HFFc6 (cell line): ENCODE measurements at regions not wholly inside any gene's neighbourhood (a gene's known extent, or its start where the extent isn't known, plus 50 kb on each side); places are given as distances from the start of the nearest gene placed in this dataset.
A peak's percentile ranks its signal among the peaks of the same experiment; 100 is the strongest.

Experiments used
- DNase-seq: peaks from one replicate; pipeline ENCODE4 v3.0.0-alpha.2; 2018
- H3K27ac Mint-ChIP-seq: 2 replicates; pipeline ENCODE4 v1.8.0; 2020; ENCODE audit warnings: mild to moderate bottlenecking, mixed read lengths
- H3K27me3 Mint-ChIP-seq: 2 replicates; pipeline ENCODE4 v1.8.0; 2021; ENCODE audit warnings: mild to moderate bottlenecking, moderate library complexity, mixed read lengths; ENCODE audit not compliant: insufficient read depth
- H3K36me3 Mint-ChIP-seq: 2 replicates; pipeline ENCODE4 v1.8.0; 2021; ENCODE audit warnings: low read depth, mixed read lengths
- H3K4me1 Mint-ChIP-seq: 2 replicates; pipeline ENCODE4 v1.8.0; 2020; ENCODE audit warnings: low read depth, mixed read lengths
- H3K4me3 Mint-ChIP-seq: 2 replicates; pipeline ENCODE4 v1.8.0; 2020; ENCODE audit warnings: mild to moderate bottlenecking, moderate library complexity, mixed read lengths
- H3K9me3 Mint-ChIP-seq: 2 replicates; pipeline ENCODE4 v1.8.0; 2020; ENCODE audit warnings: mild to moderate bottlenecking, mixed read lengths
- TF ChIP-seq, protein P1 (sequence below): fragments of 200-600 bp; sonication (generic); IDR thresholded peaks from 2 replicates; pipeline ENCODE4 v1.5.0; 2021; ENCODE audit warnings: antibody characterized with exemption, mild to moderate bottlenecking

DNA sequence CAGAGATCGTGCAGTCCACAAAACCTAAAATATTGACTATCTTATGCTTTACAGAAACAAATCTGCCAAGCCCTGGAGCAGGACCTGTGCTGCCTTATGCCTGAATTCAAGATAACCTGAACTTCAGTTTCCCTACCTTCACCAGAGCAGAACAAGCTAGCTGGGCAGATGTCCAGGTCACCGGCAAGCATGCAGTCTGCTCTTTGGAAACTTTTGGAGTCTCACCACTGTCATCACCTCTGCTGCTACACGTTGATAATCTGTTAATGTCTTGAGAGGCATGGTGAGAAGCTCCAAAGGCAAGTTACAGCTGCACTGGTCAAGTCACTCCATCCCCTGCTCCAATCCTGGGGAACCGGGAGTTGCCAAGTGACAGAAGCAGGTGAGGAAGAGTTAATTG lies 354.2 kb downstream of the RBM43 start:
- no peak overlapping the region for H3K27ac Mint-ChIP-seq
- H3K9me3 Mint-ChIP-seq = peaks cover 23% of the 10 kb centered on the region
- TF ChIP-seq, protein P1, sequence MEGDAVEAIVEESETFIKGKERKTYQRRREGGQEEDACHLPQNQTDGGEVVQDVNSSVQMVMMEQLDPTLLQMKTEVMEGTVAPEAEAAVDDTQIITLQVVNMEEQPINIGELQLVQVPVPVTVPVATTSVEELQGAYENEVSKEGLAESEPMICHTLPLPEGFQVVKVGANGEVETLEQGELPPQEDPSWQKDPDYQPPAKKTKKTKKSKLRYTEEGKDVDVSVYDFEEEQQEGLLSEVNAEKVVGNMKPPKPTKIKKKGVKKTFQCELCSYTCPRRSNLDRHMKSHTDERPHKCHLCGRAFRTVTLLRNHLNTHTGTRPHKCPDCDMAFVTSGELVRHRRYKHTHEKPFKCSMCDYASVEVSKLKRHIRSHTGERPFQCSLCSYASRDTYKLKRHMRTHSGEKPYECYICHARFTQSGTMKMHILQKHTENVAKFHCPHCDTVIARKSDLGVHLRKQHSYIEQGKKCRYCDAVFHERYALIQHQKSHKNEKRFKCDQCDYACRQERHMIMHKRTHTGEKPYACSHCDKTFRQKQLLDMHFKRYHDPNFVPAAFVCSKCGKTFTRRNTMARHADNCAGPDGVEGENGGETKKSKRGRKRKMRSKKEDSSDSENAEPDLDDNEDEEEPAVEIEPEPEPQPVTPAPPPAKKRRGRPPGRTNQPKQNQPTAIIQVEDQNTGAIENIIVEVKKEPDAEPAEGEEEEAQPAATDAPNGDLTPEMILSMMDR = no peak
- DNase-seq = no peak
- H3K4me1 Mint-ChIP-seq = peaks cover 26% of the 10 kb centered on the region
- H3K27me3 Mint-ChIP-seq = no peaks in the 10 kb centered on the region
- no peak overlapping the region for H3K4me3 Mint-ChIP-seq
- peaks cover 15% of the 10 kb centered on the region for H3K36me3 Mint-ChIP-seq

DNA sequence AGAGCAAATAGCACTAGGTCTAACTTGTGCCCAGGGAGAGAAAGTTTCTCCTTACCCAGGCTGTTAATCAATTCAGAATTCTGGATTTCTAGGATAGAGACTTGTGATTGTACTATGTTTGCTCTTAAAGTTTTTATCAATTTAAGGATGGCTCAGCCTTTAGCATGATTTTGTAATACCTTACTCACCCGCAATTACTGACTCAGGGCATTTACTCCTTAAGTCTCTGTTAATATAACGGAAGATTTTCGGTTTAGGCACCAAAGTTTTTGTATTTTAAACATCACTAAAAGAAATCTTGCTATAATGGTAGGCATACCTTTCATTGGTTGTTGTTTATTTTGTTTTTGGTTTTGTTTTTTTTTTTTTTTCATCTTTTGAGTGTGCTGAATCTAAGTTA lies 358.2 kb downstream of the RBM43 start:
- Mint-ChIP-seq H3K27ac (no peak overlapping the region), H3K27me3 (no peaks in the 10 kb centered on the region), H3K36me3 (peaks cover 51% of the 10 kb centered on the region), H3K4me1 (peaks cover 5% of the 10 kb centered on the region; the same call in 1 of the 2 replicates), H3K4me3 (no peak overlapping the region), H3K9me3 (peaks cover 59% of the 10 kb centered on the region)
- no peak for DNase-seq
- TF ChIP-seq, protein P1 = no peak

DNA sequence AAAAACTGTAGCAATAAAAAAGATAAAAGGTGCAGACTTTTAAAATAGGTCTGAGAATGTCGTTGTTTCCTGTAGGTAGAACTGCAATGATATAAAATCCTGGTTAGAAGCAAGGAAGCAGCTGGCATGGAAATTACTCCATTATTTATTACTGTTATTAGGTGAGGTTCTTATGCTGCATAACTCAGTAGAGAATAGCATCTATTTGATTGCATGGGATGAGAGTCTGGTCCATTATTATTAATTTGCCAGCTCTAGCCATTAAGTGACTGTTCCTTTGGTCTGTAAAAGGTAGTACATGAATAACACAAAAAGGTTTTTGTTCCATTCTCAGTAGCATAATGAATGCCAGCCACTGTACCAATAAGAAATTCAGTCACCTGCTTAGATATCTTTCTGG lies 358.6 kb downstream of the RBM43 start:
- H3K4me3 Mint-ChIP-seq = no peak overlapping the region
- H3K27ac Mint-ChIP-seq = no peak overlapping the region
- H3K36me3 Mint-ChIP-seq = peaks cover 55% of the 10 kb centered on the region
- no peak for DNase-seq
- H3K27me3 Mint-ChIP-seq = no peaks in the 10 kb centered on the region
- H3K4me1 Mint-ChIP-seq = peaks cover 1% of the 10 kb centered on the region; the same call in 1 of the 2 replicates
- H3K9me3 Mint-ChIP-seq = peaks cover 59% of the 10 kb centered on the region
- TF ChIP-seq, protein P1 = no peak

DNA sequence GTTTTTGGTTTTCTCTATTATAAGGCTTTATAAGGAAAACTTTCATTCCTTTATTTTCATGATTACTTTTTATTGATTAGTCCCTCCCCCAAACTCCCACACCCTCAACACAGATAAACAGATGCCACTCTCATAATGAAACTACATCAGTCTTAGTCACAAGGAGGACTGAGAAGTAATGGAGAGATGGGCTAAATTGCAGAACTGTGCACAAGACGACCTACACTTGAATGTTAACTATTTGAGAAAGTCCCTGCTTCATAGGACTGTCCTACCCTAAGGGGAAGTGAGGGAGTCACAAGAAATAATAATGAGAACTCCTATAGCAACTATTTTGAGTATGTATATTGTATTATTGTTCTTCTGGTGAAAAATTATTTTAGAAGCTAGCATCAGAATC lies 360.8 kb downstream of the RBM43 start:
- TF ChIP-seq, protein P1 = no peak

DNA sequence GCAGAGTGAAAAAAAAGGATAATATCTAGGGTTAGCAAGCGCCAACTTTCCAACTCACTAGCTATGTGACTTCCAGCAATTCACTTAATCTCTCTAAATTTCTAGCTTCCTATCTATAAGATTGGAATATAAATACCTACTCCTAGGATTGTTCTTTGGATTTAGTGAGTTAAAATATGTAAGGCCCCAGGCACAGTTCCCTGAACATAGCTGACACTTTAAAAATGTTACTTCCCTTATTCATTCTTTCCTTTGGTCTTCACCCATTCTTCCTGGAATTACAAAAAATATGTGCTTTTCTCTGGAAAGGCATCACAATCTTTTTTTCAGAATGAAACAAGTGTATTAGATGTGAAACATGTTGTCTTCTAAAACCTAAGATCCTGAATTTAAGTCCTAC lies 365.7 kb downstream of the RBM43 start:
- peaks cover 21% of the 10 kb centered on the region for H3K9me3 Mint-ChIP-seq
- H3K4me1 Mint-ChIP-seq = no peaks in the 10 kb centered on the region
- TF ChIP-seq, protein P1 = no peak
- H3K4me3 Mint-ChIP-seq = no peak overlapping the region
- H3K36me3 Mint-ChIP-seq = peaks cover 30% of the 10 kb centered on the region
- no peaks in the 10 kb centered on the region for H3K27me3 Mint-ChIP-seq
- no peak for DNase-seq
- no peak overlapping the region for H3K27ac Mint-ChIP-seq

More for the DNA sequence above, 360.8 kb downstream of the RBM43 start:
- DNase-seq = no peak
- Mint-ChIP-seq H3K36me3 (peaks cover 60% of the 10 kb centered on the region), H3K9me3 (peaks cover 58% of the 10 kb centered on the region), H3K27ac (no peak overlapping the region), H3K27me3 (no peaks in the 10 kb centered on the region), H3K4me1 (no peaks in the 10 kb centered on the region), H3K4me3 (no peak overlapping the region)

DNA sequence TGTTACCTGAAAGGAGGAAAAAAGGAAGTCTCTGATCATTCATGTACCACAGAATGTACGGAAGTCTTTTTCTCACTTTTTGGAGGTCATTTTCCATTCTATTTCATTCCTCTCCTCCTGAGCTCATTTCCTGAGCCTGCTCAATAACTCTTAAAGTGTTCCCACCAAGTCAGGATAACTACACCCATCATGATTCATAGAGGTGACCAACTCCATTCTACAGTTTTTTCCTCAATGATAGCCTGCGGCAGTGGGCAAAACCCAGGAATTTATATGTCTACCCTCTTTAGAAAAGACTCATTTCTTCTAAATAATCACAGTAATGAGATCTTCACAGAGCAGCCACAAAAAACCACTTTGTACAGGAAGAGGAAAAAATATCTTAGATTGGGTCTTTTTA lies 372.5 kb downstream of the RBM43 start:
- H3K27ac Mint-ChIP-seq = peak overlapping the region; percentile 69
- H3K4me1 Mint-ChIP-seq = peaks cover 51% of the 10 kb centered on the region
- H3K36me3 Mint-ChIP-seq = no peaks in the 10 kb centered on the region; the same call in 1 of the 2 replicates
- TF ChIP-seq, protein P1 = no peak
- no peaks in the 10 kb centered on the region for H3K27me3 Mint-ChIP-seq
- peak; percentile 82 for DNase-seq
- H3K9me3 Mint-ChIP-seq = no peaks in the 10 kb centered on the region
- H3K4me3 Mint-ChIP-seq = 0 out of 2 replicates have a peak overlapping the region, but pooled peaks have one; percentile 13
